GM13977 (cell line): ENCODE measurements at regions not wholly inside any gene's neighbourhood (a gene's known extent, or its start where the extent isn't known, plus 50 kb on each side); places are given as distances from the start of the nearest gene placed in this dataset.

Source experiments
- DNase-seq: peaks from one replicate; pipeline ENCODE4 v3.0.0; 2012; ENCODE audit warnings: low spot score
- CTCF ChIP-seq: IDR thresholded peaks from 2 replicates; pipeline ENCODE4 v1.5.1; 2012; ENCODE audit warnings: mild to moderate bottlenecking, control low read depth; ENCODE audit not compliant: insufficient read depth; ENCODE audit errors: extremely low read depth, missing control alignments
- in situ Hi-C: fragments of 300-500 bp; cut with MboI; formaldehyde crosslinking; loops from one replicate; pipeline ENCODE4 v1.12.0; 2022; ENCODE audit warnings: low sequenced_read_pairs, low pct_unique_long_range_greater_than_20kb, mixed read lengths, inconsistent platforms; ENCODE audit not compliant: unreplicated experiment

GRCh38 chr10:120087109-120087508 lies 194.6 kb downstream of the SEC23IP start:
- in situ Hi-C loops = no loop called here
- no peak for TF ChIP-seq CTCF
- no peak for DNase-seq

GRCh38 chr10:120095875-120096274 lies 203.3 kb downstream of the SEC23IP start:
- no peak for TF ChIP-seq CTCF
- in situ Hi-C loops = no loop called here
- DNase-seq = no peak

GRCh38 chr10:120097766-120098165 lies 205.2 kb downstream of the SEC23IP start:
- in situ Hi-C loops = no loop called here
- no peak for TF ChIP-seq CTCF
- no peak for DNase-seq

DNA sequence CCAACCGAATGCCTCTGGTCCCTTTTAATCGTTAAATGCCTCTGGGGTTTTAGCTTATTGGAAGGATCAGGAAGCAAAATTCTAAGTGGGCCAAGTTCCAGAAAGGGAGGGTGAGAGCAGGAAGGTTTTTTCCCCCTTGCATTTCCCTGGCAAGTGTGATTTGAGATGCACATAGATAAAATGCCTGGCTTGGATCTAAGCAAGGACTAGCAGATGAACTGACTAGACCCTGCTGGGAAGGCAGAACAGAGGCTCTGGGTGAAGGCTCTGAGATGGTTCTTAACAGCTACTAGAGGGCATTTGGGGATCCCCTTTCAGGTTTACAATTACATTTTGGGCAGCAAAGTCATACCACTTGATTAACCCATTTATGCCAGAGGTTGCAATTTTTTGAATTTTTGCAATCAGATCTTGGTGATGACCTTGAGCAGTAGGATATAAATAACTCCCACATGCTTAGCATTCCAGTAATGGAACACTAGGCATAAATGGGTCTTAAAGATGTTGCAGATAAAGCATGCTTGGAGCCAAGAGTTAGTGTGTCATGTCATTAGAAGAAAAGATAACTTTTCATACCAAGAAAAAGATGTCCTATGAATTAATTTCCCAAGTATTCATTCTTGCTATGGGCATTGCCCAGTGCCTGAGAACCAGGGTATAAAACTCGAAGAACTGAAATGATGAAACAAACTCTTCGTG lies 205.9 kb downstream of the SEC23IP start:
- in situ Hi-C loops = no loop called here
- no peak for TF ChIP-seq CTCF
- no peak for DNase-seq

DNA sequence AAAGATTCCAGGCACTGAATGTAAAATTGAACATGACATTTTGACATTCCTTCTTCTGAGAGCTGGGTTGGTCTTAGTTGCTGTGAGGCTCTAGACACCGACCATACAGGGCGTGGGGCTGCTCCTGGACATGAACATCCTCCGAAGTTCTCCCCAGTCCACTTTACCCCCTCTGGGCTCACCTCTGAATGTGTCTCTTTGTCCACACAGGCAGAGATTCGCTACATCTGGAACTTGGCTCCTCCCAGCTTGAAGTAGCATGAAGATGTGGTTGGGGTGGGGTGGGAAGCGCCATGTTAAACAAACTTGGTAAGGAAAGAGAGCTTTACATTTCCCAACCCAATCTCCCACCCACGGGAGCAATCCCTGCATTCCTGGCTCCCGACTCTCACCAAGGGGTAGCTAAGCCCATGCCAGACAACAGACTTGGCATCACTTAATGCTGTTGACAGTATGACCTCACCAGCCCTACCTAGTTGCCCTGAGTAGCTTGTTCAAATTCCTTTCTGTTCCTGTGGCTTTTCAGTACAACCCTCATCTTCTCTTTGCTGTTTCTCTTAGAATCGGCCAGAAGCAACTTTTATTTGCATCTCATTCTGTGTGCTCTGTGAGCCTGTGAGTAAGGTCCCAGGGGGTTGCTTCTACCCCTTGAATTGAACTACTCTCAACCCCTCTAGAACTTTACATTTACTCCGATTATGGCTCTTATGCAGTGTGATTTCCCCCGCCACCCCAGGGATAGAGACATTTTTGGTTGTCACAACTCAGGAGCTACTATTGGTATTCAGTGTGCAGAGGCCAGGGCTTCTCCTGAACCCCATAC lies 211.4 kb downstream of the SEC23IP start:
- no peak for TF ChIP-seq CTCF
- DNase-seq = no peak
- in situ Hi-C loops = no loop called here

- no peak for DNase-seq
- in situ Hi-C loops = no loop called here
- no peak for TF ChIP-seq CTCF
These were observed 212.5 kb downstream of the SEC23IP start for GRCh38 chr10:120105001-120105400.
